ENCODE measurements at regions not wholly inside any gene's neighbourhood (a gene's known extent, or its start where the extent isn't known, plus 50 kb on each side); places are given as distances from the start of the nearest gene placed in this dataset. TPM values are rescaled to one million over a fixed set of nuclear protein-coding genes. Genes with fewer than 3 reads are reported as not detected.

Small RNAs in the stretch of these regions (small RNA-seq; reads per million reads assigned to genes)
- not detected for gene RNA5SP403
- gene RNA5SP404 = not detected

All from fibroblast of villous mesenchyme (primary cell).